RPMI8226 (cell line): ENCODE measurements at regions not wholly inside any gene's neighbourhood (a gene's known extent, or its start where the extent isn't known, plus 50 kb on each side); places are given as distances from the start of the nearest gene placed in this dataset.
A peak's percentile ranks its signal among the peaks of the same experiment; 100 is the strongest.

Source experiments
- DNase-seq: peaks from one replicate; pipeline ENCODE4 v3.0.0-alpha.2; 2015

- peak; percentile 63 for DNase-seq
These were observed 179.4 kb downstream of the ETS1 start for GRCh38 chr11:128407962-128408361.

DNA sequence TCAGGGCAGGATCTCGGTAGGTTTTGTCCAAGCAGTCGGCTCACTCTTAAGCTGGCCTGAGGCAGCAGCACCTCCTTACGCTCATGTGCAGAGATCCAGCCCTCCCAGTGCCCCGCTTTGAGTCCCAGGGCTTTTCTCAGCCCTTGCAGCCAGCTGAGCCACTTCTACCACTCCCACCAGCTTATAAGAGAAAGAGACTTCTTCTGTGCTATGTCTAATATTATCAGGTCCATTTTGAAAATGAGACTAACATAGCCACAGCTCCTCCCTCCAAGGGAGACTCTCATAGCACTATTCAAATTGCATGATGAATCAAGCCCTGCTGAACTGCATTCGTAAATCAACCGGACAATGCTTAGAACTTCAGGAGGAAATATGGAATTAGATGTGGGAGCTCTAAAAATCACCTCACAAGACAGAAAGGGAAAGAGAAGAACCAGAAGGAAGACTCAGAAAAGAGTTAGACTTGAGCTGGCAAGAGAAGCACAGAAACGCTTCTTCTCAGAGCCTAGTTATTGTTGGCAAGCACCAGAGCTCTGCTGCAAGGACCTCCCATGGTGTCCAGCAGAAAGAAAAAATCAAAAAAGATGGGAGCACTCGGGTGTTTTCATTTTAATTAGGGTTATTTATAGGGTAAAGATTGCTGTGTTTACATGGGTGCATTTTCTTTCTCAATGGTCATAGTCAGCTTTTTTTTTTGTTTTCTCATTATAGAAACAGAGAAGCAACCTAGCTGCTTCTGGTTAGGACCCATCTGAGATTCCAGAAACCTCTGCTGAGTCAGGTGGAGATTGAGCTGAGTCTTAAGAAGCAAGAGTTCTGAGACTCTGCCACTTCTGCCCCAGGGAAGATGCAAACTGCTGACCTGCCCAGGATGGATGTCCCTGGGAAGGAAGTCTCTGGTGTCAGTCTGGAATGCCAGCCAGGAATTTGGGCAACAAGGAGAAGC is 181.4 kb downstream of the ETS1 start:
- DNase-seq = peak; percentile 81

DNA sequence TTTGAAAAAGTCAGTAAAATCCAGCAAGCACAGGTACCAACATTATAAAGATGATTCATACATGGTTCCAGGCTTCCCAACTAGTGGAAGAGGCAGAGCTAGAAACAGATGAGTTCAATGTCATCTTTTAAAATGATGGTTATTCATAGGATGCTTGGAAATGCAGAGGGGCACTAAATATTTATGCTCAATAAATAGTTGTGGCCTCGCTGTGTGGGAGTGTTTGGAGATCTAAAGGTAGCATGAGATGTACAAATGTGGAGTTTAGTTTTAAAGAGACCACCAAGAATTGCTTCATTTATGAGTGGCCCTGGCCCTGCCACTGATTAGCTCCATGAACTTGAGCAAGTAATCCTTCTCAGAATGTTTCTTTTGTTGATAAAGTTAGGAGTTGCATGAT is 182.2 kb downstream of the ETS1 start:
- no peak for DNase-seq

DNA sequence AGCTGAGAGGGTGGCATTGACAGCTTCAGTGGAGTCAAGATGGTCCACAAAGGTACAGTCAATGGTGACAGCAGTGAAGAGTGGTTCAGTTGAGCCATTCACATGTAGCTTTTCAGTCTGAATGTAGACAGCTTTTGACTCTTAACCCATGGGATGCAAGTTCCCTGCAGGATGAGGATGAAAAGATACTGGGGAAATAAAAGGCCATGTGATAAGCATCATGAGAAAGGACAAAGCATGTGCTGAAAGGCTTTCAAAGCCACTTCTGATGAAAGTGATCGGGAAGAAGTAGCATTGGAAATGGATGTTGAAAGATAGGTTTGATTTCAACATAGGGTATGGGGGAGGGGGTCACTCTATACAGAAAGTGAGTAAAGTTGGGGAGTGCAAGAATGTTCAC is 182.9 kb downstream of the ETS1 start:
- no peak for DNase-seq

GRCh38 chr11:128400382-128401203 is 186.8 kb downstream of the ETS1 start:
- DNase-seq = no peak

- DNase-seq = peak; percentile 23
These were observed 187.9 kb downstream of the ETS1 start for GRCh38 chr11:128399251-128400121.

DNA sequence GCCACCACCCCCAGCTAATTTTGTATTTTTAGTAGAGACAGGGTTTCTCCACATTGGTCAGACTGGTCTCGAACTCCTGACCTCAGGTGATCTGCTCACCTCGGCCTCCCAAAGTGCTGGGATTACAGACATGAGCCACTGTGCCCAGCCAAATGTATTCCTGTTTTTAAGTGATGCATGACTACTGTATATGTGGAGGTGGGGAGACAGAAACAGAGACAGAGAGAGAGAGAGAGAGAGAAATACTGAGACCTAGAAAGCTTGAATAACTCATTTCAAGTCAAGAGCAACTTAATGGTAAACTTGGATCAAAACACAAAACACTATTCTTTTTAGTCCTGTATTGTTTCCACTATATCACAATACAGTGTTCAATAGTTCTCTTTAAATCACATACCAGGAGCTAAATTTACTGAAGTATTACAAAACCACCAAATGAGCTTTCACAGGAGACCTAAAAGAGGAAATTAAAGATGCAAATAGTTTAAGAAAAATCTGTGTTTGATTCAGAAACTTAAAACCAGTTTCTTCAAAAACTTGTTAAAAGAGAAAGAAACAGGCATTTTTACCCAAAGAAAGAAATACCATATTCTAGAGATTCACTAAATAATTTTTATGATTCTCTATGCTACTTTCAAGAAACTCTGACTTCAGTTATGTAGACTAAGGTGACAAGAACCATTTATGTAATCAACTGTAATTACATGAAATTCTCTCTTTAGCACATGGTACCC is 188.7 kb downstream of the ETS1 start:
- DNase-seq = no peak

- no peak for DNase-seq
These were observed 190.0 kb downstream of the ETS1 start for GRCh38 chr11:128397362-128397761.

- DNase-seq = no peak
These were observed 192.8 kb downstream of the ETS1 start for GRCh38 chr11:128394431-128395089.

DNA sequence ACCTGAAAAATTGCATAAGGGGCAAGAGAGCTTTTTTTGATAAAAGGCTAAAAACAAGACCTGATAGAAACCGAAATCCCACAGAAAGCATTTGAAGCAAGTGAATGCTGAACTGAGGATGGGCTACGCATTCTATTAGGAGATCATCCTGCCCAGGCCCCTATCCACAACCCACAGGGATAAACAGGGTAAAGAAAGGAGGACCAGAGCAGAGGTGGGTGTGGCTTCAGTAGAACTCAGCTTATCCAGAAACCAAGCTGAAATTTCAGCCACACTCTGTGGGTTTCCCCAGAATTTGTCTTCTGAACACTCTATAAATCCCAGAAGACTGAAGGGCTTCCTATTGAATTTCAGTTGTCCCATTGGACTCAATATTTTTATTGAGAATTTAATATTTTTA is 195.1 kb downstream of the ETS1 start:
- no peak for DNase-seq

GRCh38 chr11:128391811-128392210 is 195.5 kb downstream of the ETS1 start:
- no peak for DNase-seq

DNA sequence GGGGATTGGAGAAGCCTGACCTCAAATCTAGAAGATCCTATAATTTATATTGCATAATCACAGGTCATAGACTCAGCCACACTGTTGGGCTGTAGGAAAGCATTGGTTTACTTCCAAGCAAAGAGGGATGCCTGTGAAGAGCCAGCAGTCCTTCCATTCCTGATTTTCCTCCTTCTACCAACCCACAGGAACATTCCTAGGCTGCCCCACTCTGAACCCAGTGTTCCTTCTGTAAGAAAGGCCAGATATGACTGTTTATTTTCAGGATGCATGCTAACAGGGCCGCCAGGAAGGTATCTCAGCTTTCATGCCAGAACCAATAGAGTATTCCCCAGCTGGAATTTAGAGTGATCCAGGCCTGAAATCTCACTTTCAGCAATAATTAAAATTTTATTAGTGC is 197.1 kb downstream of the ETS1 start:
- DNase-seq = no peak

GRCh38 chr11:128389461-128389976 is 197.8 kb downstream of the ETS1 start:
- no peak for DNase-seq

DNA sequence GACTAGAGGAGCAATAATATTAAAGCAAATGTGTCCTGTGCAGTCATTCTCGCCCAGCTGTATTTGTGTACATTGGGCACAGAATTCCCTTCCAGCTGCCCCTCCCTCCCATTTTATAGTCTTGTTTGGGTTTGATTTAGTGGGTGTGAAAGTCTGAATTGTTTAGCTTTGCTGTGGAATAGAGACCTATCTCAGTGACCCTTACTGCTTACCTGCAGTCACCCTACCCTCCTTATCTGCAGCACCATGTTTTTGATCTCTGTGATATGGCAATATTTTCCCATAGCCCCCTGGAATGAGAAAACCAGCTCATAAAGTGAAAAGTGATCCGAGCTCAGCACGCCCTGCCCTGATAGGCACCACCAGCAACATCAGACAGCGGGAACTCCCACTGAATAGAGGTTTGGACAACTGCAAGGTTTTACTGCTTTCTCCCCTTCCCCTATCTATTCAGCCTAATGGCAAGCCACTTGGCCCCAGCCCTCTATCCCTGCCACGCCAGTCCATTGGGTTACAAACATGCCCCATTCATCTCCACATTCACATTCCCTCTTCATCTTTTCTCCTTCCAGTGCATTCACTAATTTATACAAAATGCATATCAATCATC is 199.0 kb downstream of the ETS1 start:
- DNase-seq = no peak

GRCh38 chr11:128379587-128380580 is 207.5 kb downstream of the ETS1 start:
- no peak for DNase-seq

GRCh38 chr11:128375961-128376360 is 211.4 kb downstream of the ETS1 start:
- no peak for DNase-seq

GRCh38 chr11:128374026-128374425 is 213.3 kb downstream of the ETS1 start:
- DNase-seq = no peak

DNA sequence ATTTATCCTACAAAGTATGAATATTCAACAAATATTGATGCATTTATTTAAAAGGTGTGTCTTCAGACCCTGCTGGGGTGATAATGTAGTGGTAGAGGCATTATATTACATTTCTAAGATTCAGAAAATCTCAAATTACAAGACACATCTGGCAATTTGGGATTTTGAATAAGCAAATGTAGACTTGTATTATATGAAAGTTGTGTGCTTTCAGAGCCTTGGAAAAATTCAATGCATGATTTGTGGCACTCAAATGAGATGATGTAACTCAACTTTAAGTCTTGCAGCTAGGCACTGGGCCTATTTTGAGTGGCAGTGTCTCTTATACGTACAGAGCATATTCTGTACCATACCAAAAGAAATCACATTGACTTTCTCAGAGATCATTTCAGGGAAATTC is 214.4 kb downstream of the ETS1 start:
- no peak for DNase-seq

- DNase-seq = peak; percentile 24
These were observed 219.8 kb downstream of the ETS1 start for GRCh38 chr11:128367573-128367972.

- peak; percentile 35 for DNase-seq
These were observed 222.3 kb downstream of the ETS1 start for GRCh38 chr11:128365044-128365443.
